GM12878 (cell line): ENCODE measurements at regions not wholly inside any gene's neighbourhood (a gene's known extent, or its start where the extent isn't known, plus 50 kb on each side); places are given as distances from the start of the nearest gene placed in this dataset.

Source experiments
- CEBPB ChIP-seq, 2 experiments: fragments of 150-350 bp in 1 of 2; IDR thresholded peaks; 2 replicates each; pipeline ENCODE4 v1.6.1; 2012 to 2014; ENCODE audit warnings: low read depth in 2 of 2, low read length in 2 of 2, borderline replicate concordance in 1 of 2, inconsistent platforms in 1 of 2
- EP300 ChIP-seq, 2 experiments: fragments of 150-350 bp in 1 of 2; IDR thresholded peaks; 2 replicates each; pipeline ENCODE4 v1.6.1; 2011 to 2012; ENCODE audit warnings: low read depth in 2 of 2, low read length in 2 of 2, borderline replicate concordance in 1 of 2, improper control_type of control experiment in 1 of 2, inconsistent platforms in 1 of 2; ENCODE audit not compliant: control insufficient read depth in 1 of 2
- ESRRA ChIP-seq: IDR thresholded peaks from 2 replicates; pipeline ENCODE4 v1.6.1; 2012; ENCODE audit warnings: mild to moderate bottlenecking, low read length, improper control_type of control experiment
- IKZF2 ChIP-seq, 2 experiments: fragments of 450-650 bp; IDR thresholded peaks; 2 replicates each; pipeline ENCODE4 v1.6.1; 2017; ENCODE audit warnings: mild to moderate bottlenecking in 2 of 2, moderate library complexity in 2 of 2
- IRF5 ChIP-seq: fragments of 450-650 bp; IDR thresholded peaks from 2 replicates; pipeline ENCODE4 v1.6.1; 2017; ENCODE audit warnings: borderline replicate concordance
- KDM1A ChIP-seq: fragments of 200-600 bp; sonication (generic); IDR thresholded peaks from 2 replicates; pipeline ENCODE4 v1.6.1; 2016; ENCODE audit warnings: borderline replicate concordance
- KLF5 ChIP-seq: fragments of 450-650 bp; IDR thresholded peaks from 2 replicates; pipeline ENCODE4 v1.6.1; 2014; ENCODE audit warnings: mild to moderate bottlenecking; ENCODE audit not compliant: partially characterized antibody
- MXI1 ChIP-seq: fragments of 150-350 bp; IDR thresholded peaks from 2 replicates; pipeline ENCODE4 v1.6.1; 2011; ENCODE audit warnings: low read depth, mild to moderate bottlenecking, inconsistent platforms, low read length, improper control_type of control experiment
- NFIC ChIP-seq: IDR thresholded peaks from 2 replicates; pipeline ENCODE4 v1.6.1; 2012; ENCODE audit warnings: low read depth, mild to moderate bottlenecking, inconsistent platforms, low read length, moderate library complexity
- POLR2AphosphoS5 ChIP-seq: IDR thresholded peaks from 2 replicates; pipeline ENCODE4 v1.6.1; 2011; ENCODE audit warnings: mild to moderate bottlenecking, low read length, inconsistent platforms
- SMARCA5 ChIP-seq: fragments of 450-650 bp; IDR thresholded peaks from 2 replicates; pipeline ENCODE4 v1.6.1; 2017; ENCODE audit warnings: mild to moderate bottlenecking
- TARDBP ChIP-seq: IDR thresholded peaks from 2 replicates; pipeline ENCODE4 v1.6.1; 2016; ENCODE audit warnings: borderline replicate concordance
- YBX1 ChIP-seq: fragments of 450-650 bp; IDR thresholded peaks from 2 replicates; pipeline ENCODE4 v1.6.1; 2016; ENCODE audit warnings: antibody characterized with exemption
- ZBTB33 ChIP-seq: fragments of 450-650 bp; IDR thresholded peaks from 2 replicates; pipeline ENCODE4 v1.6.1; 2017; ENCODE audit warnings: mild to moderate bottlenecking
- TF ChIP-seq, protein P1 (sequence below): fragments of 450-650 bp; IDR thresholded peaks from 2 replicates; pipeline ENCODE4 v1.6.1; 2017; ENCODE audit warnings: antibody characterized with exemption, mild to moderate bottlenecking, moderate library complexity
- TF ChIP-seq, protein P2 (sequence below): IDR thresholded peaks from 2 replicates; pipeline ENCODE4 v1.6.1; 2012; ENCODE audit warnings: improper control_type of control experiment, low read depth, low read length; ENCODE audit not compliant: insufficient replicate concordance
- TF ChIP-seq, protein P3 (sequence below): IDR thresholded peaks from 2 replicates; pipeline ENCODE4 v1.6.1; 2012; ENCODE audit warnings: low read depth, low read length, improper control_type of control experiment
- TF ChIP-seq, protein P4 (sequence below): IDR thresholded peaks from 2 replicates; pipeline ENCODE4 v1.6.1; 2011; ENCODE audit warnings: mild to moderate bottlenecking, low read depth, low read length, moderate library complexity; ENCODE audit not compliant: insufficient replicate concordance

GRCh38 chr10:108051218-108051617 is 886.7 kb upstream of the SORCS1 start (continued):
- TF ChIP-seq, protein P1, sequence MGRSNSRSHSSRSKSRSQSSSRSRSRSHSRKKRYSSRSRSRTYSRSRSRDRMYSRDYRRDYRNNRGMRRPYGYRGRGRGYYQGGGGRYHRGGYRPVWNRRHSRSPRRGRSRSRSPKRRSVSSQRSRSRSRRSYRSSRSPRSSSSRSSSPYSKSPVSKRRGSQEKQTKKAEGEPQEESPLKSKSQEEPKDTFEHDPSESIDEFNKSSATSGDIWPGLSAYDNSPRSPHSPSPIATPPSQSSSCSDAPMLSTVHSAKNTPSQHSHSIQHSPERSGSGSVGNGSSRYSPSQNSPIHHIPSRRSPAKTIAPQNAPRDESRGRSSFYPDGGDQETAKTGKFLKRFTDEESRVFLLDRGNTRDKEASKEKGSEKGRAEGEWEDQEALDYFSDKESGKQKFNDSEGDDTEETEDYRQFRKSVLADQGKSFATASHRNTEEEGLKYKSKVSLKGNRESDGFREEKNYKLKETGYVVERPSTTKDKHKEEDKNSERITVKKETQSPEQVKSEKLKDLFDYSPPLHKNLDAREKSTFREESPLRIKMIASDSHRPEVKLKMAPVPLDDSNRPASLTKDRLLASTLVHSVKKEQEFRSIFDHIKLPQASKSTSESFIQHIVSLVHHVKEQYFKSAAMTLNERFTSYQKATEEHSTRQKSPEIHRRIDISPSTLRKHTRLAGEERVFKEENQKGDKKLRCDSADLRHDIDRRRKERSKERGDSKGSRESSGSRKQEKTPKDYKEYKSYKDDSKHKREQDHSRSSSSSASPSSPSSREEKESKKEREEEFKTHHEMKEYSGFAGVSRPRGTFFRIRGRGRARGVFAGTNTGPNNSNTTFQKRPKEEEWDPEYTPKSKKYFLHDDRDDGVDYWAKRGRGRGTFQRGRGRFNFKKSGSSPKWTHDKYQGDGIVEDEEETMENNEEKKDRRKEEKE: no peak
- TF ChIP-seq IKZF2 (IDR thresholded peaks at IDR 0.05): peak; percentile 28 to 37; a peak in 1 of 4 replicates
- TF ChIP-seq YBX1: no peak
- TF ChIP-seq MXI1: no peak
- TF ChIP-seq, protein P2, sequence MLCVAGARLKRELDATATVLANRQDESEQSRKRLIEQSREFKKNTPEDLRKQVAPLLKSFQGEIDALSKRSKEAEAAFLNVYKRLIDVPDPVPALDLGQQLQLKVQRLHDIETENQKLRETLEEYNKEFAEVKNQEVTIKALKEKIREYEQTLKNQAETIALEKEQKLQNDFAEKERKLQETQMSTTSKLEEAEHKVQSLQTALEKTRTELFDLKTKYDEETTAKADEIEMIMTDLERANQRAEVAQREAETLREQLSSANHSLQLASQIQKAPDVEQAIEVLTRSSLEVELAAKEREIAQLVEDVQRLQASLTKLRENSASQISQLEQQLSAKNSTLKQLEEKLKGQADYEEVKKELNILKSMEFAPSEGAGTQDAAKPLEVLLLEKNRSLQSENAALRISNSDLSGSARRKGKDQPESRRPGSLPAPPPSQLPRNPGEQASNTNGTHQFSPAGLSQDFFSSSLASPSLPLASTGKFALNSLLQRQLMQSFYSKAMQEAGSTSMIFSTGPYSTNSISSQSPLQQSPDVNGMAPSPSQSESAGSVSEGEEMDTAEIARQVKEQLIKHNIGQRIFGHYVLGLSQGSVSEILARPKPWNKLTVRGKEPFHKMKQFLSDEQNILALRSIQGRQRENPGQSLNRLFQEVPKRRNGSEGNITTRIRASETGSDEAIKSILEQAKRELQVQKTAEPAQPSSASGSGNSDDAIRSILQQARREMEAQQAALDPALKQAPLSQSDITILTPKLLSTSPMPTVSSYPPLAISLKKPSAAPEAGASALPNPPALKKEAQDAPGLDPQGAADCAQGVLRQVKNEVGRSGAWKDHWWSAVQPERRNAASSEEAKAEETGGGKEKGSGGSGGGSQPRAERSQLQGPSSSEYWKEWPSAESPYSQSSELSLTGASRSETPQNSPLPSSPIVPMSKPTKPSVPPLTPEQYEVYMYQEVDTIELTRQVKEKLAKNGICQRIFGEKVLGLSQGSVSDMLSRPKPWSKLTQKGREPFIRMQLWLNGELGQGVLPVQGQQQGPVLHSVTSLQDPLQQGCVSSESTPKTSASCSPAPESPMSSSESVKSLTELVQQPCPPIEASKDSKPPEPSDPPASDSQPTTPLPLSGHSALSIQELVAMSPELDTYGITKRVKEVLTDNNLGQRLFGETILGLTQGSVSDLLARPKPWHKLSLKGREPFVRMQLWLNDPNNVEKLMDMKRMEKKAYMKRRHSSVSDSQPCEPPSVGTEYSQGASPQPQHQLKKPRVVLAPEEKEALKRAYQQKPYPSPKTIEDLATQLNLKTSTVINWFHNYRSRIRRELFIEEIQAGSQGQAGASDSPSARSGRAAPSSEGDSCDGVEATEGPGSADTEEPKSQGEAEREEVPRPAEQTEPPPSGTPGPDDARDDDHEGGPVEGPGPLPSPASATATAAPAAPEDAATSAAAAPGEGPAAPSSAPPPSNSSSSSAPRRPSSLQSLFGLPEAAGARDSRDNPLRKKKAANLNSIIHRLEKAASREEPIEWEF: no peak
- TF ChIP-seq EP300 (IDR thresholded peaks at IDR 0.05; ENCODE audit: borderline replicate concordance in 1 of 2, control insufficient read depth in 1 of 2, low read depth in 2 of 2, low read length in 2 of 2): no peak
- TF ChIP-seq ZBTB33: no peak
- TF ChIP-seq, protein P3, sequence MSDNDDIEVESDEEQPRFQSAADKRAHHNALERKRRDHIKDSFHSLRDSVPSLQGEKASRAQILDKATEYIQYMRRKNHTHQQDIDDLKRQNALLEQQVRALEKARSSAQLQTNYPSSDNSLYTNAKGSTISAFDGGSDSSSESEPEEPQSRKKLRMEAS: no peak
- no peak for TF ChIP-seq IRF5
- peak; percentile 78; the same call in 1 of the 2 replicates for TF ChIP-seq NFIC
- TF ChIP-seq KLF5: no peak
- no peak for TF ChIP-seq SMARCA5
- no peak for TF ChIP-seq KDM1A
- TF ChIP-seq TARDBP: no peak
- no peak for TF ChIP-seq POLR2AphosphoS5
- no peak for TF ChIP-seq CEBPB (IDR thresholded peaks at IDR 0.05; ENCODE audit: borderline replicate concordance in 1 of 2, low read depth in 2 of 2, low read length in 2 of 2)
- TF ChIP-seq ESRRA: no peak
- TF ChIP-seq, protein P4, sequence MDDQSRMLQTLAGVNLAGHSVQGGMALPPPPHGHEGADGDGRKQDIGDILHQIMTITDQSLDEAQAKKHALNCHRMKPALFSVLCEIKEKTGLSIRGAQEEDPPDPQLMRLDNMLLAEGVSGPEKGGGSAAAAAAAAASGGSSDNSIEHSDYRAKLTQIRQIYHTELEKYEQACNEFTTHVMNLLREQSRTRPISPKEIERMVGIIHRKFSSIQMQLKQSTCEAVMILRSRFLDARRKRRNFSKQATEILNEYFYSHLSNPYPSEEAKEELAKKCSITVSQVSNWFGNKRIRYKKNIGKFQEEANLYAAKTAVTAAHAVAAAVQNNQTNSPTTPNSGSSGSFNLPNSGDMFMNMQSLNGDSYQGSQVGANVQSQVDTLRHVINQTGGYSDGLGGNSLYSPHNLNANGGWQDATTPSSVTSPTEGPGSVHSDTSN: no peak
